GM12873 (cell line): ENCODE measurements at regions not wholly inside any gene's neighbourhood (a gene's known extent, or its start where the extent isn't known, plus 50 kb on each side); places are given as distances from the start of the nearest gene placed in this dataset.

Source experiments
- CTCF ChIP-seq: IDR thresholded peaks from 2 replicates; pipeline ENCODE4 v1.5.1; 2012; ENCODE audit warnings: low read depth, mild to moderate bottlenecking, moderate library complexity, low read length, control low read depth; ENCODE audit not compliant: insufficient read depth; ENCODE audit errors: missing control alignments

GRCh38 chr1:96901783-96902363 is 180.3 kb downstream of the PTBP2 start:
- no peak for TF ChIP-seq CTCF

GRCh38 chr1:96912248-96912647 is 190.7 kb downstream of the PTBP2 start:
- TF ChIP-seq CTCF = no peak

GRCh38 chr1:96918406-96918805 is 196.8 kb downstream of the PTBP2 start:
- TF ChIP-seq CTCF = no peak

- TF ChIP-seq CTCF = no peak
Measured at GRCh38 chr1:96922181-96922580, 200.6 kb downstream of the PTBP2 start.

GRCh38 chr1:96923753-96924152 is 202.2 kb downstream of the PTBP2 start:
- no peak for TF ChIP-seq CTCF

- TF ChIP-seq CTCF = no peak
Measured at GRCh38 chr1:96926176-96926575, 204.6 kb downstream of the PTBP2 start.

GRCh38 chr1:96927125-96927524 is 205.5 kb downstream of the PTBP2 start:
- TF ChIP-seq CTCF = no peak
